ENCODE measurements at regions not wholly inside any gene's neighbourhood (a gene's known extent, or its start where the extent isn't known, plus 50 kb on each side); places are given as distances from the start of the nearest gene placed in this dataset.

GRCh38 chr2:8577573-8577972, 104.3 kb upstream of the ID2 start:
- no peak for TF ChIP-seq CTCF (IDR thresholded peaks at IDR 0.05; ENCODE audit: low read depth, low read length, missing input control)
- no peak for TF ChIP-seq REST (IDR thresholded peaks at IDR 0.05)
- TF ChIP-seq YY1 (IDR thresholded peaks at IDR 0.05) = no peak
- no peak for TF ChIP-seq ZBTB33 (IDR thresholded peaks at IDR 0.05)
- no peak for TF ChIP-seq RAD21 (IDR thresholded peaks at IDR 0.05)
